HCT116 (cell line): ENCODE measurements at regions not wholly inside any gene's neighbourhood (a gene's known extent, or its start where the extent isn't known, plus 50 kb on each side); places are given as distances from the start of the nearest gene placed in this dataset.

Experiments used
- ATAC-seq: fragments of 200-7000 bp; cut with Tn5 transposase; 2 replicates; pipeline ENCODE4 v1.9.1; 2020; ENCODE audit warnings: mild to moderate bottlenecking, moderate library complexity
- BruUV-seq: library from RNA; stranded (reverse); fragments of 400-500 nt; replicated peaks from 2 replicates; lab custom pipeline; 2021; lab: Mats Ljungman, UMichigan
- CTCF ChIA-PET: fragments of 300-600 bp; sonication (Branson Sonifier 250); formaldehyde crosslinking; loops from one replicate; lab custom pipeline; 2021; ENCODE audit warnings: antibody characterized with exemption; lab: Charles Lee
- POLR2A ChIA-PET: fragments of 300-600, 350-600 bp; sonication (Branson Sonifier 250); formaldehyde crosslinking; loops from one replicate; lab custom pipeline; 2021; ENCODE audit warnings: antibody characterized with exemption; lab: Charles Lee
- RAD21 ChIA-PET, 2 experiments: fragments of 300-600 bp; sonication (Branson Sonifier 250); formaldehyde crosslinking; loops; one replicate each; lab custom pipeline; 2023; ENCODE audit warnings: low total read pairs in 2 of 2; ENCODE audit not compliant: uncharacterized antibody in 2 of 2, unreplicated experiment in 2 of 2, low non-redundant PET in 1 of 2; lab: Charles Lee
- DNase-seq: peaks from one replicate; pipeline ENCODE4 v3.0.0-alpha.2; 2010; ENCODE audit warnings: low read depth, low spot score
- H2AFZ ChIP-seq: fragments of 200-600 bp; shearing (Covaris generic), sonication (generic); 2 replicates; pipeline ENCODE4 v1.6.1; 2017; ENCODE audit warnings: low read depth, mixed run types, mixed read lengths, antibody characterized with exemption, low read length; ENCODE audit not compliant: poor library complexity, severe bottlenecking
- H3K27ac ChIP-seq: 2 replicates; pipeline ENCODE4 v1.5.1; 2012; ENCODE audit warnings: low read depth, low read length
- H3K27me3 ChIP-seq: fragments of 200-600 bp; sonication (generic); 2 replicates; pipeline ENCODE4 v1.6.1; 2016; ENCODE audit warnings: mixed run types, low read length, mixed read lengths; ENCODE audit not compliant: insufficient read depth
- H3K36me3 ChIP-seq, 2 experiments: fragments of 200-500 bp in 1 of 2; fragments of 200-600 bp in 1 of 2; sonication (Bioruptor generic) in 1 of 2; sonication (generic) in 1 of 2; 2 replicates each; pipeline versions ENCODE4 v1.5.1 to v1.6.1; 2014 to 2016; ENCODE audit warnings: low read length in 2 of 2, inconsistent platforms in 1 of 2, mixed read lengths in 1 of 2, mixed run types in 1 of 2; ENCODE audit not compliant: insufficient read depth in 2 of 2, control insufficient read depth in 1 of 2
- H3K4me1 ChIP-seq, 2 experiments: fragments of 200-600 bp in 1 of 2; sonication (generic) in 1 of 2; 2 replicates each; pipeline versions ENCODE4 v1.5.1 to v1.6.1; 2012 to 2017; ENCODE audit warnings: low read length in 2 of 2, inconsistent platforms in 1 of 2, mild to moderate bottlenecking in 1 of 2, mixed read lengths in 1 of 2, mixed run types in 1 of 2, moderate library complexity in 1 of 2; ENCODE audit not compliant: insufficient read depth in 2 of 2, control insufficient read depth in 1 of 2
- H3K4me2 ChIP-seq: fragments of 200-600 bp; sonication (generic); 2 replicates; pipeline ENCODE4 v1.6.1; 2017; ENCODE audit warnings: mixed run types, low read length, mixed read lengths
- H3K4me3 ChIP-seq, 2 experiments: fragments of 200-600 bp in 1 of 2; sonication (generic) in 1 of 2; replicated peaks in 1 of 2; 2 replicates each; pipeline ENCODE4 v1.5.1; 2011 to 2016; ENCODE audit warnings: low read length in 2 of 2, control low read depth in 1 of 2, low read depth in 1 of 2, mild to moderate bottlenecking in 1 of 2, mixed read lengths in 1 of 2, mixed run types in 1 of 2
- H3K79me2 ChIP-seq: fragments of 200-600 bp; sonication (generic); 2 replicates; pipeline ENCODE4 v1.6.1; 2017; ENCODE audit warnings: mild to moderate bottlenecking, mixed run types, low read length, moderate library complexity, mixed read lengths; ENCODE audit not compliant: insufficient read depth
- H3K9ac ChIP-seq: fragments of 200-600 bp; sonication (generic); 2 replicates; pipeline ENCODE4 v1.6.1; 2016; ENCODE audit warnings: low read length, mixed read lengths
- H3K9me2 ChIP-seq: fragments of 200-600 bp; sonication (generic), shearing (Covaris generic); 2 replicates; pipeline ENCODE4 v1.6.1; 2017; ENCODE audit warnings: mixed run types, mild to moderate bottlenecking, moderate library complexity; ENCODE audit not compliant: insufficient read depth
- H3K9me3 ChIP-seq, 2 experiments: fragments of 200-500 bp in 1 of 2; fragments of 200-600 bp in 1 of 2; sonication (Bioruptor generic) in 1 of 2; sonication (generic) in 1 of 2; 2 replicates each; pipeline ENCODE4 v1.6.1; 2014 to 2017; ENCODE audit warnings: low read length in 2 of 2, mixed read lengths in 2 of 2, inconsistent platforms in 1 of 2, low read depth in 1 of 2, mild to moderate bottlenecking in 1 of 2, mixed run types in 1 of 2, moderate library complexity in 1 of 2; ENCODE audit not compliant: control insufficient read depth in 1 of 2, insufficient read depth in 1 of 2
- H4K20me1 ChIP-seq: fragments of 200-600 bp; sonication (generic), shearing (Covaris generic); 2 replicates; pipeline ENCODE4 v1.6.1; 2017; ENCODE audit warnings: mixed run types, mild to moderate bottlenecking, moderate library complexity; ENCODE audit not compliant: insufficient read depth
- CBX3 ChIP-seq: IDR thresholded peaks from 2 replicates; pipeline ENCODE4 v1.6.1; 2012; ENCODE audit warnings: low read depth
- EGR1 ChIP-seq: IDR thresholded peaks from 2 replicates; pipeline ENCODE4 v1.6.1; 2012; ENCODE audit warnings: low read depth
- EZH2phosphoT487 ChIP-seq: fragments of 200-600 bp; IDR thresholded peaks from 2 replicates; pipeline ENCODE4 v1.6.1; 2018; ENCODE audit warnings: antibody characterized with exemption, borderline replicate concordance
- FOSL1 ChIP-seq: IDR thresholded peaks from 2 replicates; pipeline ENCODE4 v1.6.1; 2012; ENCODE audit warnings: low read depth
- JUND ChIP-seq: IDR thresholded peaks from 2 replicates; pipeline ENCODE4 v1.6.1; 2012
- POLR2A ChIP-seq: IDR thresholded peaks from 2 replicates; pipeline ENCODE4 v1.7.0; 2011; ENCODE audit warnings: borderline replicate concordance; ENCODE audit not compliant: insufficient read depth, insufficient read length; ENCODE audit errors: extremely low read depth
- POLR2AphosphoS5 ChIP-seq: IDR thresholded peaks from 2 replicates; pipeline ENCODE4 v1.6.1; 2011; ENCODE audit warnings: mild to moderate bottlenecking, low read depth, low read length, moderate library complexity
- SIN3A ChIP-seq: IDR thresholded peaks from 2 replicates; pipeline ENCODE4 v1.6.1; 2012; ENCODE audit warnings: low read depth
- SRF ChIP-seq: IDR thresholded peaks from 2 replicates; pipeline ENCODE4 v1.6.1; 2012; ENCODE audit warnings: low read depth
- intact Hi-C: fragments of 100-400 bp; cut with micrococcal nuclease; formaldehyde crosslinking; loops from 2 replicates; pipeline ENCODE4 v1.10.0; 2022
- TF ChIP-seq, protein P1 (sequence below), 3 experiments: fragments of 200-600 bp in 1 of 3; sonication (generic) in 1 of 3; IDR thresholded peaks in 2 of 3; conservative IDR thresholded peaks in 1 of 3; 2 replicates each; pipeline ENCODE4 v1.5.1; 2012 to 2017; ENCODE audit warnings: low read depth in 2 of 3, low read length in 2 of 3, antibody characterized with exemption in 1 of 3, borderline replicate concordance in 1 of 3, control low read depth in 1 of 3, mild to moderate bottlenecking in 1 of 3, mixed read lengths in 1 of 3, mixed run types in 1 of 3, moderate library complexity in 1 of 3; ENCODE audit not compliant: insufficient read depth in 1 of 3
- TF ChIP-seq, protein P2 (sequence below): IDR thresholded peaks from 2 replicates; pipeline ENCODE4 v1.6.1; 2012
- TF ChIP-seq, protein P3 (sequence below): IDR thresholded peaks from 2 replicates; pipeline ENCODE4 v1.6.1; 2012

- Histone ChIP-seq H3K9me3 (no peaks in the 10 kb centered on the region), H2AFZ (no peak overlapping the region), H3K36me3 (no peaks in the 10 kb centered on the region), H3K9ac (no peak overlapping the region), H3K27ac (no peak overlapping the region), H3K4me3 (no peak overlapping the region), H3K4me1 (no peaks in the 10 kb centered on the region), H4K20me1 (no peaks in the 10 kb centered on the region; the same call in 1 of the 2 replicates), H3K9me2 (no peaks in the 10 kb centered on the region), H3K79me2 (no peaks in the 10 kb centered on the region), H3K27me3 (no peaks in the 10 kb centered on the region; the same call in 1 of the 2 replicates), H3K4me2 (no peak overlapping the region)
- RAD21 ChIA-PET: no interaction called here
- CTCF ChIA-PET: no interaction called here
- no peak for TF ChIP-seq CBX3
- TF ChIP-seq, protein P1, sequence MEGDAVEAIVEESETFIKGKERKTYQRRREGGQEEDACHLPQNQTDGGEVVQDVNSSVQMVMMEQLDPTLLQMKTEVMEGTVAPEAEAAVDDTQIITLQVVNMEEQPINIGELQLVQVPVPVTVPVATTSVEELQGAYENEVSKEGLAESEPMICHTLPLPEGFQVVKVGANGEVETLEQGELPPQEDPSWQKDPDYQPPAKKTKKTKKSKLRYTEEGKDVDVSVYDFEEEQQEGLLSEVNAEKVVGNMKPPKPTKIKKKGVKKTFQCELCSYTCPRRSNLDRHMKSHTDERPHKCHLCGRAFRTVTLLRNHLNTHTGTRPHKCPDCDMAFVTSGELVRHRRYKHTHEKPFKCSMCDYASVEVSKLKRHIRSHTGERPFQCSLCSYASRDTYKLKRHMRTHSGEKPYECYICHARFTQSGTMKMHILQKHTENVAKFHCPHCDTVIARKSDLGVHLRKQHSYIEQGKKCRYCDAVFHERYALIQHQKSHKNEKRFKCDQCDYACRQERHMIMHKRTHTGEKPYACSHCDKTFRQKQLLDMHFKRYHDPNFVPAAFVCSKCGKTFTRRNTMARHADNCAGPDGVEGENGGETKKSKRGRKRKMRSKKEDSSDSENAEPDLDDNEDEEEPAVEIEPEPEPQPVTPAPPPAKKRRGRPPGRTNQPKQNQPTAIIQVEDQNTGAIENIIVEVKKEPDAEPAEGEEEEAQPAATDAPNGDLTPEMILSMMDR (IDR thresholded peaks at IDR 0.05 in 2 of 3, conservative IDR thresholded peaks at IDR 0.05 in 1 of 3; ENCODE audit: borderline replicate concordance in 1 of 3, insufficient read depth in 1 of 3, low read depth in 2 of 3, low read length in 2 of 3): no peak
- no peak for TF ChIP-seq FOSL1
- TF ChIP-seq, protein P2, sequence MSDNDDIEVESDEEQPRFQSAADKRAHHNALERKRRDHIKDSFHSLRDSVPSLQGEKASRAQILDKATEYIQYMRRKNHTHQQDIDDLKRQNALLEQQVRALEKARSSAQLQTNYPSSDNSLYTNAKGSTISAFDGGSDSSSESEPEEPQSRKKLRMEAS: no peak
- no peak for ATAC-seq
- intact Hi-C loops: no loop called here
- POLR2A ChIA-PET: no interaction called here
- BruUV-seq: no TSS peak
- DNase-seq: no peak
These were observed 192.6 kb upstream of the RARB start for GRCh38 chr3:25235466-25235865.

DNA sequence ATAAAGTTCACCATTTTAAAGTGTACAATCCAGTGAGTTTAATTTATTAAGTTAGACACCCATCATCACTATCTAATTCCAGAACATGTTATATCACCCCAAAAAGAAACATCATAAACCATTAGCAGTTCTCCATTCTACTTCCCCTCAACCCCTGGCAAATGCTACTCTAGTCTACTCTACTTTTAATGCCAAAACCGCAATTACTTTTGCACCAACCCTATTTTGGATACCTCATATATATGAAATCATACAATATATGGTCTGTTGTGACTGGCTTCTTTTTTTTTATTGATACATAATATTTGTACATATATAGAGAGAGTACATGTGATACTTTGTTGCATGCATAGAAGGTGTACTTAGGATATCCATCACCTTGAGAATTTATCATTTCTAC is 190.5 kb upstream of the RARB start:
- RAD21 ChIA-PET: no interaction called here
- no TSS peak for BruUV-seq
- H3K4me3 ChIP-seq: no peak overlapping the region
- DNase-seq (no peak), ATAC-seq (no peak)
- H2AFZ ChIP-seq: no peak overlapping the region
- no peaks in the 10 kb centered on the region for H3K9me3 ChIP-seq
- no peak overlapping the region for H3K4me2 ChIP-seq
- intact Hi-C loops: no loop called here
- CTCF ChIA-PET: no interaction called here
- no peaks in the 10 kb centered on the region; the same call in 1 of the 2 replicates for H4K20me1 ChIP-seq
- no peak overlapping the region for H3K27ac ChIP-seq
- H3K27me3 ChIP-seq: no peaks in the 10 kb centered on the region; the same call in 1 of the 2 replicates
- no peaks in the 10 kb centered on the region for H3K9me2 ChIP-seq
- no peak overlapping the region for H3K9ac ChIP-seq
- POLR2A ChIA-PET: no interaction called here
- no peaks in the 10 kb centered on the region for H3K4me1 ChIP-seq
- TF ChIP-seq POLR2A (no peak), POLR2AphosphoS5 (no peak), EZH2phosphoT487 (no peak), JUND (no peak), EGR1 (no peak), SIN3A (no peak), SRF (no peak)
- TF ChIP-seq, protein P3, sequence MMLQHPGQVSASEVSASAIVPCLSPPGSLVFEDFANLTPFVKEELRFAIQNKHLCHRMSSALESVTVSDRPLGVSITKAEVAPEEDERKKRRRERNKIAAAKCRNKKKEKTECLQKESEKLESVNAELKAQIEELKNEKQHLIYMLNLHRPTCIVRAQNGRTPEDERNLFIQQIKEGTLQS: no peak
- no peaks in the 10 kb centered on the region for H3K36me3 ChIP-seq
- no peaks in the 10 kb centered on the region for H3K79me2 ChIP-seq
